ENCODE measurements at regions not wholly inside any gene's neighbourhood (a gene's known extent, or its start where the extent isn't known, plus 50 kb on each side); places are given as distances from the start of the nearest gene placed in this dataset.

DNA sequence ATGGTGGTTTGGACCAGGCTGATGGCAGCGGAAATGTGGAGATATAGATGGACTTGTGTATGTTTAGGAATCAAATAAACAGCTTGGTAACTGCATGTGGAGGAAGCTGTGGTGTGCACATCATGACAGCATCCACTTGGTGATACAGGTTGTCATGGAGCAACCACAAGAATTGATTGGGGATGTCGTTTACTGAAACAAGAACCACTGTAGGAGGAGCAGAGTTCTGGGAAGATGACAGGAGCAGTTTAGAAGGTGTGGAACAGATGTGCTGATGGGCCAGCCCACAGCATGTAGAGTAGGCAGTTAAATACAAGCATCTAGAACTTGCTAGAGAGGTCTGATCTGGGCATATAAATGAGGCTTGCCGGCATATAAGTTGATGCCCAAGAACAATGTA, 152.4 kb upstream of the SERPINE2 start:
- CTCF ChIA-PET, result no interaction called here
- Histone ChIP-seq H3K36me3 (ENCODE audit: control insufficient read depth in 2 of 2, extremely low read depth in 1 of 2, insufficient read depth in 2 of 2, low read length in 2 of 2) (no peaks in the 10 kb centered on the region), H3K27me3 (ENCODE audit: control insufficient read depth in 2 of 2, insufficient read depth in 2 of 2, low read length in 2 of 2) (peaks cover 6 to 10% of the 10 kb centered on the region in 2 experiments), H3K9me3 (replicated peaks; ENCODE audit: control insufficient read depth, insufficient read depth, low read length) (no peaks in the 10 kb centered on the region), H3K4me3 (replicated peaks in 1 of 3; ENCODE audit: insufficient read depth in 1 of 3, low read depth in 1 of 3, low read length in 3 of 3) (no peak overlapping the region), H3K9me1 (replicated peaks; ENCODE audit: control insufficient read depth, extremely low read depth, insufficient read depth, low read length) (no peaks in the 10 kb centered on the region), H3K4me1 (ENCODE audit: control insufficient read depth, extremely low read depth, insufficient read depth, low read length) (no peaks in the 10 kb centered on the region), H3K27ac (ENCODE audit: insufficient read depth, low read depth, low read length) (no peak overlapping the region), H3K4me2 (ENCODE audit: insufficient read depth, low read length) (no peak overlapping the region), H4K20me1 (replicated peaks; ENCODE audit: control insufficient read depth, extremely low read depth, insufficient read depth, low read length) (no peaks in the 10 kb centered on the region), H3K9ac (replicated peaks; ENCODE audit: extremely low read depth, insufficient read depth, low read length) (no peak overlapping the region), H2AFZ (ENCODE audit: low read depth, low read length) (no peak overlapping the region), H3K79me2 (ENCODE audit: control insufficient read depth, insufficient read depth, low read length) (no peaks in the 10 kb centered on the region)
- no peak for TF ChIP-seq POLR2A (IDR thresholded peaks at IDR 0.05; ENCODE audit: low read depth, low read length)
- no peak for TF ChIP-seq MYC (IDR thresholded peaks at IDR 0.05; ENCODE audit: low read depth, low read length)
- no peak for TF ChIP-seq JUN (IDR thresholded peaks at IDR 0.05; ENCODE audit: borderline replicate concordance, insufficient read depth, insufficient read length, low read depth)
- no peak for TF ChIP-seq EZH2 (IDR thresholded peaks at IDR 0.05; ENCODE audit: borderline replicate concordance, low read depth, low read length, severe bottlenecking)
- no peak for TF ChIP-seq POLR2AphosphoS5 (IDR thresholded peaks at IDR 0.05; ENCODE audit: insufficient read depth, low read depth, low read length)
- TF ChIP-seq, protein P1, sequence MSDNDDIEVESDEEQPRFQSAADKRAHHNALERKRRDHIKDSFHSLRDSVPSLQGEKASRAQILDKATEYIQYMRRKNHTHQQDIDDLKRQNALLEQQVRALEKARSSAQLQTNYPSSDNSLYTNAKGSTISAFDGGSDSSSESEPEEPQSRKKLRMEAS (IDR thresholded peaks at IDR 0.05; ENCODE audit: insufficient read depth, insufficient read length), result no peak
- TF ChIP-seq GATA2 (IDR thresholded peaks at IDR 0.05; ENCODE audit: insufficient read depth, insufficient read length, low read depth, low read length), result no peak
- no peak for TF ChIP-seq FOS (IDR thresholded peaks at IDR 0.05; ENCODE audit: borderline replicate concordance, insufficient read depth, low read length)
- TF ChIP-seq CTCF (IDR thresholded peaks at IDR 0.05; ENCODE audit: extremely low read depth in 1 of 2, insufficient read depth in 1 of 2, low read depth in 1 of 2, low read length in 2 of 2), result no peak
- POLR2A ChIA-PET, result no interaction called here
- intact Hi-C loops (cut with micrococcal nuclease) (no loop called here), dilution Hi-C loops (cut with MboI; ENCODE audit: extremely low pct_ligation_motif_present, low sequenced_read_pairs) (no loop called here)
- DNase-seq (ENCODE audit: low read depth, low spot score) (no peak), FAIRE-seq (no peak)
- BruUV-seq (replicated peaks), result no TSS peak

All from endothelial cell of umbilical vein (primary cell).